PC-9 (cell line): ENCODE measurements at regions not wholly inside any gene's neighbourhood (a gene's known extent, or its start where the extent isn't known, plus 50 kb on each side); places are given as distances from the start of the nearest gene placed in this dataset.

ENCODE experiments used
- EZH2 ChIP-seq: fragments of 200-600 bp; sonication (generic); IDR thresholded peaks from 2 replicates; pipeline ENCODE4 v1.8.0; 2017; ENCODE audit warnings: antibody characterized with exemption, low read depth
- TF ChIP-seq, protein P1 (sequence below): fragments of 200-600 bp; sonication (generic); conservative IDR thresholded peaks from 2 replicates; pipeline ENCODE4 v1.6.1; 2017; ENCODE audit warnings: mixed run types, antibody characterized with exemption, mild to moderate bottlenecking, moderate library complexity

DNA sequence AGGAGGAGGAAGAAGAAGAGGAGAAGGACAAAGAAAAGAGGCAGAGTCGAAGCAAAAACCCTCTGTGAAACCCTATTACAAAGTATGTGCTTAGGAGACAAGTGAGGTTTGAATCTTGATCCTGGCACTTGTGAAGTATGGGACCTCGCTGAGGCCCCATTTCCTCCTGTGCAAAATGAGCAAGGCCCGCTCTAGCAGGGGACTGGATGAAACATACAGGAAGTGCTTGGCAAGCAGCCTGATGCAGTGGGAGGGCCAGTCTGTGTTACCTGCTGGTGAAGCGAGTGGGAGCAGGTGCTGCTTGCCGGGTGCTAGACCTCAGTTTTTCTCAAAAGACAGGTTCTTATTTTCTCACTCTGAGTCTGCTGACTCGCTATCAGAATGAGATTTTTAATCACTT is 150.4 kb downstream of the JCAD start:
- TF ChIP-seq, protein P1, sequence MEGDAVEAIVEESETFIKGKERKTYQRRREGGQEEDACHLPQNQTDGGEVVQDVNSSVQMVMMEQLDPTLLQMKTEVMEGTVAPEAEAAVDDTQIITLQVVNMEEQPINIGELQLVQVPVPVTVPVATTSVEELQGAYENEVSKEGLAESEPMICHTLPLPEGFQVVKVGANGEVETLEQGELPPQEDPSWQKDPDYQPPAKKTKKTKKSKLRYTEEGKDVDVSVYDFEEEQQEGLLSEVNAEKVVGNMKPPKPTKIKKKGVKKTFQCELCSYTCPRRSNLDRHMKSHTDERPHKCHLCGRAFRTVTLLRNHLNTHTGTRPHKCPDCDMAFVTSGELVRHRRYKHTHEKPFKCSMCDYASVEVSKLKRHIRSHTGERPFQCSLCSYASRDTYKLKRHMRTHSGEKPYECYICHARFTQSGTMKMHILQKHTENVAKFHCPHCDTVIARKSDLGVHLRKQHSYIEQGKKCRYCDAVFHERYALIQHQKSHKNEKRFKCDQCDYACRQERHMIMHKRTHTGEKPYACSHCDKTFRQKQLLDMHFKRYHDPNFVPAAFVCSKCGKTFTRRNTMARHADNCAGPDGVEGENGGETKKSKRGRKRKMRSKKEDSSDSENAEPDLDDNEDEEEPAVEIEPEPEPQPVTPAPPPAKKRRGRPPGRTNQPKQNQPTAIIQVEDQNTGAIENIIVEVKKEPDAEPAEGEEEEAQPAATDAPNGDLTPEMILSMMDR: no peak
- TF ChIP-seq EZH2: no peak
